ENCODE measurements at regions not wholly inside any gene's neighbourhood (a gene's known extent, or its start where the extent isn't known, plus 50 kb on each side); places are given as distances from the start of the nearest gene placed in this dataset.

- no peaks in the 10 kb centered on the region for H3K36me3 Mint-ChIP-seq (ENCODE audit: low read depth)
- DNase-seq, result no peak
- H3K9me3 Mint-ChIP-seq, result no peaks in the 10 kb centered on the region
- ATAC-seq, result no peak
- no peak overlapping the region for H3K27ac Mint-ChIP-seq
- no peak overlapping the region for H3K4me3 Mint-ChIP-seq
- no peaks in the 10 kb centered on the region for H3K4me1 Mint-ChIP-seq
- H3K27me3 Mint-ChIP-seq, result no peaks in the 10 kb centered on the region
Measured at GRCh38 chr16:73817526-73818324, 478.9 kb upstream of the PSMD7 start.

- no peaks in the 10 kb centered on the region for H3K36me3 Mint-ChIP-seq (ENCODE audit: low read depth)
- no peak overlapping the region for H3K27ac Mint-ChIP-seq
- ATAC-seq (no peak), DNase-seq (no peak)
- H3K27me3 Mint-ChIP-seq, result no peaks in the 10 kb centered on the region
- H3K4me3 Mint-ChIP-seq, result no peak overlapping the region
- H3K9me3 Mint-ChIP-seq, result no peaks in the 10 kb centered on the region
- no peaks in the 10 kb centered on the region for H3K4me1 Mint-ChIP-seq
Measured at GRCh38 chr16:73813527-73813926, 483.1 kb upstream of the PSMD7 start.

- H3K27me3 Mint-ChIP-seq, result no peaks in the 10 kb centered on the region
- no peak for ATAC-seq
- H3K4me1 Mint-ChIP-seq, result no peaks in the 10 kb centered on the region
- H3K4me3 Mint-ChIP-seq, result no peak overlapping the region
- H3K27ac Mint-ChIP-seq, result no peak overlapping the region
- DNase-seq, result no peak
- H3K36me3 Mint-ChIP-seq (ENCODE audit: low read depth), result no peaks in the 10 kb centered on the region
- H3K9me3 Mint-ChIP-seq, result no peaks in the 10 kb centered on the region
Measured at GRCh38 chr16:73804456-73804855, 492.2 kb upstream of the PSMD7 start.

- no peaks in the 10 kb centered on the region for H3K27me3 Mint-ChIP-seq
- H3K4me1 Mint-ChIP-seq, result no peaks in the 10 kb centered on the region
- no peak overlapping the region for H3K4me3 Mint-ChIP-seq
- no peaks in the 10 kb centered on the region for H3K9me3 Mint-ChIP-seq
- ATAC-seq (no peak), DNase-seq (no peak)
- no peaks in the 10 kb centered on the region for H3K36me3 Mint-ChIP-seq (ENCODE audit: low read depth)
- H3K27ac Mint-ChIP-seq, result no peak overlapping the region
Measured at GRCh38 chr16:73798471-73798870, 498.1 kb upstream of the PSMD7 start.

- Mint-ChIP-seq H3K4me3 (no peak overlapping the region), H3K27ac (no peak overlapping the region), H3K27me3 (no peaks in the 10 kb centered on the region), H3K4me1 (no peaks in the 10 kb centered on the region), H3K36me3 (ENCODE audit: low read depth) (no peaks in the 10 kb centered on the region), H3K9me3 (no peaks in the 10 kb centered on the region)
- ATAC-seq, result no peak
- DNase-seq, result no peak
Measured at GRCh38 chr16:73797115-73797514, 499.5 kb upstream of the PSMD7 start.

- H3K27ac Mint-ChIP-seq, result no peak overlapping the region
- H3K27me3 Mint-ChIP-seq, result no peaks in the 10 kb centered on the region
- no peaks in the 10 kb centered on the region for H3K9me3 Mint-ChIP-seq
- H3K36me3 Mint-ChIP-seq (ENCODE audit: low read depth), result no peaks in the 10 kb centered on the region
- DNase-seq (no peak), ATAC-seq (no peak)
- H3K4me1 Mint-ChIP-seq, result no peaks in the 10 kb centered on the region
- no peak overlapping the region for H3K4me3 Mint-ChIP-seq
Measured at GRCh38 chr16:73796241-73796640, 500.4 kb upstream of the PSMD7 start.

- H3K36me3 Mint-ChIP-seq (ENCODE audit: low read depth), result no peaks in the 10 kb centered on the region
- DNase-seq (no peak), ATAC-seq (no peak)
- H3K9me3 Mint-ChIP-seq, result no peaks in the 10 kb centered on the region
- H3K27ac Mint-ChIP-seq, result no peak overlapping the region
- H3K4me3 Mint-ChIP-seq, result no peak overlapping the region
- no peaks in the 10 kb centered on the region for H3K4me1 Mint-ChIP-seq
- no peaks in the 10 kb centered on the region for H3K27me3 Mint-ChIP-seq
Measured at GRCh38 chr16:73794994-73795393, 501.6 kb upstream of the PSMD7 start.

GRCh38 chr16:73793871-73794437, 502.7 kb upstream of the PSMD7 start:
- H3K27me3 Mint-ChIP-seq, result no peaks in the 10 kb centered on the region
- H3K4me3 Mint-ChIP-seq, result no peak overlapping the region
- no peak overlapping the region for H3K27ac Mint-ChIP-seq
- ATAC-seq, result no peak
- H3K36me3 Mint-ChIP-seq (ENCODE audit: low read depth), result no peaks in the 10 kb centered on the region
- no peaks in the 10 kb centered on the region for H3K4me1 Mint-ChIP-seq
- H3K9me3 Mint-ChIP-seq, result no peaks in the 10 kb centered on the region
- no peak for DNase-seq

- Mint-ChIP-seq H3K27me3 (no peaks in the 10 kb centered on the region), H3K4me3 (no peak overlapping the region), H3K36me3 (ENCODE audit: low read depth) (no peaks in the 10 kb centered on the region), H3K9me3 (no peaks in the 10 kb centered on the region), H3K4me1 (no peaks in the 10 kb centered on the region), H3K27ac (no peak overlapping the region)
- ATAC-seq (no peak), DNase-seq (no peak)
Measured at GRCh38 chr16:73793260-73793659, 503.4 kb upstream of the PSMD7 start.

GRCh38 chr16:73792199-73793020, 504.2 kb upstream of the PSMD7 start:
- ATAC-seq, result no peak
- Mint-ChIP-seq H3K36me3 (ENCODE audit: low read depth) (no peaks in the 10 kb centered on the region), H3K27ac (no peak overlapping the region), H3K27me3 (no peaks in the 10 kb centered on the region), H3K9me3 (no peaks in the 10 kb centered on the region), H3K4me1 (no peaks in the 10 kb centered on the region), H3K4me3 (no peak overlapping the region)
- DNase-seq, result no peak

GRCh38 chr16:73781297-73781696, 515.3 kb upstream of the PSMD7 start:
- no peak for DNase-seq
- H3K4me1 Mint-ChIP-seq, result no peaks in the 10 kb centered on the region

GRCh38 chr16:73778887-73779286, 517.7 kb upstream of the PSMD7 start:
- no peaks in the 10 kb centered on the region for H3K9me3 Mint-ChIP-seq
- no peaks in the 10 kb centered on the region for H3K27me3 Mint-ChIP-seq
- no peak overlapping the region for H3K4me3 Mint-ChIP-seq
- ATAC-seq, result no peak
- no peak overlapping the region for H3K27ac Mint-ChIP-seq
- H3K36me3 Mint-ChIP-seq (ENCODE audit: low read depth), result no peaks in the 10 kb centered on the region
- H3K4me1 Mint-ChIP-seq, result no peaks in the 10 kb centered on the region
- DNase-seq, result no peak

More at GRCh38 chr16:73781297-73781696, 515.3 kb upstream of the PSMD7 start:
- Mint-ChIP-seq H3K36me3 (ENCODE audit: low read depth) (peaks cover 2% of the 10 kb centered on the region), H3K9me3 (peaks cover 11% of the 10 kb centered on the region), H3K4me3 (no peak overlapping the region), H3K27ac (no peak overlapping the region), H3K27me3 (no peaks in the 10 kb centered on the region)
- ATAC-seq, result no peak

- ATAC-seq (no peak), DNase-seq (no peak)
- Mint-ChIP-seq H3K27ac (no peak overlapping the region), H3K4me3 (no peak overlapping the region), H3K36me3 (ENCODE audit: low read depth) (no peaks in the 10 kb centered on the region), H3K4me1 (no peaks in the 10 kb centered on the region), H3K9me3 (peaks cover 3% of the 10 kb centered on the region), H3K27me3 (no peaks in the 10 kb centered on the region)
Measured at GRCh38 chr16:73775841-73776388, 520.7 kb upstream of the PSMD7 start.

- H3K4me3 Mint-ChIP-seq, result no peak overlapping the region
- no peak for DNase-seq
- no peaks in the 10 kb centered on the region for H3K36me3 Mint-ChIP-seq (ENCODE audit: low read depth)
- no peaks in the 10 kb centered on the region for H3K4me1 Mint-ChIP-seq
- ATAC-seq, result no peak
- no peak overlapping the region for H3K27ac Mint-ChIP-seq
- peaks cover 3% of the 10 kb centered on the region for H3K9me3 Mint-ChIP-seq
- no peaks in the 10 kb centered on the region for H3K27me3 Mint-ChIP-seq
Measured at GRCh38 chr16:73771196-73772064, 525.2 kb upstream of the PSMD7 start.
